NCI-H748 (cell line): ENCODE measurements at regions not wholly inside any gene's neighbourhood (a gene's known extent, or its start where the extent isn't known, plus 50 kb on each side); places are given as distances from the start of the nearest gene placed in this dataset.

Experiments used
- DNase-seq: peaks from one replicate; lab custom pipeline; 2025; ENCODE audit not compliant: unreplicated experiment; lab: John Stamatoyannopoulos, UW

- no peak for DNase-seq
These were observed 901.2 kb downstream of the METTL15 start for GRCh38 chr11:29009426-29009825.

- DNase-seq, result no peak
These were observed 900.3 kb downstream of the METTL15 start for GRCh38 chr11:29008481-29008880.

- DNase-seq, result no peak
These were observed 898.5 kb downstream of the METTL15 start for GRCh38 chr11:29006668-29007067.

GRCh38 chr11:29005401-29005980 is 897.3 kb downstream of the METTL15 start:
- peak; percentile 25 for DNase-seq

- DNase-seq, result no peak
These were observed 894.6 kb downstream of the METTL15 start for GRCh38 chr11:29002816-29003215.

GRCh38 chr11:28999620-29000019 is 891.4 kb downstream of the METTL15 start:
- no peak for DNase-seq

GRCh38 chr11:28992996-28993395 is 884.8 kb downstream of the METTL15 start:
- no peak for DNase-seq

- peak; percentile 53 for DNase-seq
These were observed 876.0 kb downstream of the METTL15 start for GRCh38 chr11:28984231-28984630.

GRCh38 chr11:28983780-28984179 is 875.6 kb downstream of the METTL15 start:
- peak; percentile 87 for DNase-seq

GRCh38 chr11:28981381-28981780 is 873.2 kb downstream of the METTL15 start:
- DNase-seq, result peak; percentile 78

GRCh38 chr11:28976801-28977145 is 868.6 kb downstream of the METTL15 start:
- DNase-seq, result no peak

GRCh38 chr11:28976012-28976800 is 868.0 kb downstream of the METTL15 start:
- DNase-seq, result no peak

- DNase-seq, result no peak
These were observed 861.6 kb downstream of the METTL15 start for GRCh38 chr11:28969832-28970231.

- no peak for DNase-seq
These were observed 858.8 kb downstream of the METTL15 start for GRCh38 chr11:28966951-28967350.

GRCh38 chr11:28965819-28966218 is 857.6 kb downstream of the METTL15 start:
- DNase-seq, result no peak

GRCh38 chr11:28964811-28965210 is 856.6 kb downstream of the METTL15 start:
- DNase-seq, result no peak

GRCh38 chr11:28963187-28963586 is 855.0 kb downstream of the METTL15 start:
- DNase-seq, result no peak

GRCh38 chr11:28962502-28962901 is 854.3 kb downstream of the METTL15 start:
- peak; percentile 32 for DNase-seq

- DNase-seq, result no peak
These were observed 853.5 kb downstream of the METTL15 start for GRCh38 chr11:28961726-28962125.

GRCh38 chr11:28956446-28956845 is 848.3 kb downstream of the METTL15 start:
- DNase-seq, result peak; percentile 6

GRCh38 chr11:28951191-28951590 is 843.0 kb downstream of the METTL15 start:
- no peak for DNase-seq

GRCh38 chr11:28939381-28939780 is 831.2 kb downstream of the METTL15 start:
- DNase-seq, result no peak

GRCh38 chr11:28938091-28938490 is 829.9 kb downstream of the METTL15 start:
- no peak for DNase-seq
